RKO (cell line): ENCODE measurements at regions not wholly inside any gene's neighbourhood (a gene's known extent, or its start where the extent isn't known, plus 50 kb on each side); places are given as distances from the start of the nearest gene placed in this dataset.

Experiments used
- DNase-seq: peaks from one replicate; pipeline ENCODE4 v3.0.0-alpha.2; 2016; ENCODE audit warnings: low spot score

GRCh38 chr2:30048636-30049175 lies 98.1 kb upstream of the YPEL5 start:
- no peak for DNase-seq

- no peak for DNase-seq
Observed at GRCh38 chr2:30055548-30055947, 91.3 kb upstream of the YPEL5 start.

- DNase-seq: no peak
Observed at GRCh38 chr2:30060562-30060961, 86.2 kb upstream of the YPEL5 start.

GRCh38 chr2:30068067-30068466 lies 78.7 kb upstream of the YPEL5 start:
- no peak for DNase-seq

GRCh38 chr2:30072250-30072842 lies 74.5 kb upstream of the YPEL5 start:
- DNase-seq: peak; percentile 78

GRCh38 chr2:30073523-30073922 lies 73.3 kb upstream of the YPEL5 start:
- DNase-seq: no peak

- DNase-seq: no peak
Observed at GRCh38 chr2:30074023-30074422, 72.8 kb upstream of the YPEL5 start.

GRCh38 chr2:30078521-30078920 lies 68.3 kb upstream of the YPEL5 start:
- no peak for DNase-seq

GRCh38 chr2:30084915-30085314 lies 61.9 kb upstream of the YPEL5 start:
- no peak for DNase-seq

GRCh38 chr2:30089171-30089570 lies 57.6 kb upstream of the YPEL5 start:
- DNase-seq: no peak

GRCh38 chr2:30095402-30095801 lies 51.4 kb upstream of the YPEL5 start:
- DNase-seq: no peak

GRCh38 chr2:30096451-30096850 lies 50.4 kb upstream of the YPEL5 start:
- no peak for DNase-seq
